SH-SY5Y (cell line): ENCODE measurements at regions not wholly inside any gene's neighbourhood (a gene's known extent, or its start where the extent isn't known, plus 50 kb on each side); places are given as distances from the start of the nearest gene placed in this dataset.

ENCODE experiments used
- GATA2 ChIP-seq: IDR thresholded peaks from 2 replicates; pipeline ENCODE4 v1.6.1; 2011; ENCODE audit warnings: mild to moderate bottlenecking, low read depth, low read length
- GATA3 ChIP-seq: IDR thresholded peaks from 2 replicates; pipeline ENCODE4 v1.6.1; 2011; ENCODE audit warnings: low read depth, mild to moderate bottlenecking, low read length, moderate library complexity

DNA sequence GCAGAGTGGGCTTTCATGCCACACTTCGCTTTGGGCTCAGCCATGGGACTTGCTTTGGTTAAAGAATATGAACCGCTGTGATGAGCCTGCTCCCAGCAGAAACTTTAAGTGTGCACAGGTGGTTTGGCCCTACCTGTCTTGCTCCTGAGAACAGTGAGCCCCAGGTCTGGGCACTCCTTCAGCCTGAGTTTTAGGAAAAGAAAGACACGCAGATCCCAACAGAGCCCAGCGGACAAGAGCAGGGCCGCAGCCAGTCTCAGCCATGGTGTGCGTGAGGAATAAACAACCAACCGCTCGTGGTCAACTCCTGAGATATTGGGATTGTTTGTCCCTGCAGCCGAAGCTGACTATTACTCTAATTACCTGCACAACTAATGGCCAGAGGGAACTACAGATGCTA is 217.1 kb upstream of the C1orf174 start:
- TF ChIP-seq GATA2 (no peak), GATA3 (no peak)
